ENCODE measurements at regions not wholly inside any gene's neighbourhood (a gene's known extent, or its start where the extent isn't known, plus 50 kb on each side); places are given as distances from the start of the nearest gene placed in this dataset.

GRCh38 chr4:38490753-38491446, 173.1 kb upstream of the KLF3 start:
- TF ChIP-seq POLR2AphosphoS5 (IDR thresholded peaks at IDR 0.05) (no peak), EZH2 (IDR thresholded peaks at IDR 0.05; ENCODE audit: borderline replicate concordance, insufficient read depth, low read length, poor library complexity, severe bottlenecking) (no peak), EP300 (conservative IDR thresholded peaks at IDR 0.05; ENCODE audit: poor library complexity, severe bottlenecking) (no peak), SMC3 (conservative IDR thresholded peaks at IDR 0.05; ENCODE audit: poor library complexity) (no peak), RAD21 (conservative IDR thresholded peaks at IDR 0.05) (no peak), TAF1 (IDR thresholded peaks at IDR 0.05; ENCODE audit: low read depth) (no peak)
- TF ChIP-seq, protein P1, sequence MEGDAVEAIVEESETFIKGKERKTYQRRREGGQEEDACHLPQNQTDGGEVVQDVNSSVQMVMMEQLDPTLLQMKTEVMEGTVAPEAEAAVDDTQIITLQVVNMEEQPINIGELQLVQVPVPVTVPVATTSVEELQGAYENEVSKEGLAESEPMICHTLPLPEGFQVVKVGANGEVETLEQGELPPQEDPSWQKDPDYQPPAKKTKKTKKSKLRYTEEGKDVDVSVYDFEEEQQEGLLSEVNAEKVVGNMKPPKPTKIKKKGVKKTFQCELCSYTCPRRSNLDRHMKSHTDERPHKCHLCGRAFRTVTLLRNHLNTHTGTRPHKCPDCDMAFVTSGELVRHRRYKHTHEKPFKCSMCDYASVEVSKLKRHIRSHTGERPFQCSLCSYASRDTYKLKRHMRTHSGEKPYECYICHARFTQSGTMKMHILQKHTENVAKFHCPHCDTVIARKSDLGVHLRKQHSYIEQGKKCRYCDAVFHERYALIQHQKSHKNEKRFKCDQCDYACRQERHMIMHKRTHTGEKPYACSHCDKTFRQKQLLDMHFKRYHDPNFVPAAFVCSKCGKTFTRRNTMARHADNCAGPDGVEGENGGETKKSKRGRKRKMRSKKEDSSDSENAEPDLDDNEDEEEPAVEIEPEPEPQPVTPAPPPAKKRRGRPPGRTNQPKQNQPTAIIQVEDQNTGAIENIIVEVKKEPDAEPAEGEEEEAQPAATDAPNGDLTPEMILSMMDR (IDR thresholded peaks at IDR 0.05; ENCODE audit: poor library complexity, severe bottlenecking): no peak
- TF ChIP-seq, protein P2, sequence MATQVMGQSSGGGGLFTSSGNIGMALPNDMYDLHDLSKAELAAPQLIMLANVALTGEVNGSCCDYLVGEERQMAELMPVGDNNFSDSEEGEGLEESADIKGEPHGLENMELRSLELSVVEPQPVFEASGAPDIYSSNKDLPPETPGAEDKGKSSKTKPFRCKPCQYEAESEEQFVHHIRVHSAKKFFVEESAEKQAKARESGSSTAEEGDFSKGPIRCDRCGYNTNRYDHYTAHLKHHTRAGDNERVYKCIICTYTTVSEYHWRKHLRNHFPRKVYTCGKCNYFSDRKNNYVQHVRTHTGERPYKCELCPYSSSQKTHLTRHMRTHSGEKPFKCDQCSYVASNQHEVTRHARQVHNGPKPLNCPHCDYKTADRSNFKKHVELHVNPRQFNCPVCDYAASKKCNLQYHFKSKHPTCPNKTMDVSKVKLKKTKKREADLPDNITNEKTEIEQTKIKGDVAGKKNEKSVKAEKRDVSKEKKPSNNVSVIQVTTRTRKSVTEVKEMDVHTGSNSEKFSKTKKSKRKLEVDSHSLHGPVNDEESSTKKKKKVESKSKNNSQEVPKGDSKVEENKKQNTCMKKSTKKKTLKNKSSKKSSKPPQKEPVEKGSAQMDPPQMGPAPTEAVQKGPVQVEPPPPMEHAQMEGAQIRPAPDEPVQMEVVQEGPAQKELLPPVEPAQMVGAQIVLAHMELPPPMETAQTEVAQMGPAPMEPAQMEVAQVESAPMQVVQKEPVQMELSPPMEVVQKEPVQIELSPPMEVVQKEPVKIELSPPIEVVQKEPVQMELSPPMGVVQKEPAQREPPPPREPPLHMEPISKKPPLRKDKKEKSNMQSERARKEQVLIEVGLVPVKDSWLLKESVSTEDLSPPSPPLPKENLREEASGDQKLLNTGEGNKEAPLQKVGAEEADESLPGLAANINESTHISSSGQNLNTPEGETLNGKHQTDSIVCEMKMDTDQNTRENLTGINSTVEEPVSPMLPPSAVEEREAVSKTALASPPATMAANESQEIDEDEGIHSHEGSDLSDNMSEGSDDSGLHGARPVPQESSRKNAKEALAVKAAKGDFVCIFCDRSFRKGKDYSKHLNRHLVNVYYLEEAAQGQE (IDR thresholded peaks at IDR 0.05; ENCODE audit: borderline replicate concordance): no peak
